Parathyroid adenoma (tissue), 2 donors: ENCODE measurements at regions not wholly inside any gene's neighbourhood (a gene's known extent, or its start where the extent isn't known, plus 50 kb on each side); places are given as distances from the start of the nearest gene placed in this dataset.

Experiments used
- H2AFZ ChIP-seq: fragments of 300-600 bp; sonication (generic); one replicate; pipeline ENCODE4 v1.7.0; 2017; ENCODE audit warnings: antibody characterized with exemption, mild to moderate bottlenecking
- H3K27ac ChIP-seq: fragments of 300-600 bp; sonication (generic); one replicate; pipeline ENCODE4 v1.7.0; 2017
- H3K27me3 ChIP-seq: fragments of 300-600 bp; sonication (generic); one replicate; pipeline ENCODE4 v1.7.0; 2017; ENCODE audit warnings: low read length; ENCODE audit not compliant: control insufficient read depth, insufficient read depth
- H3K36me3 ChIP-seq: fragments of 300-600 bp; sonication (generic); one replicate; pipeline ENCODE4 v1.7.0; 2017; ENCODE audit warnings: low read length; ENCODE audit not compliant: control insufficient read depth, insufficient read depth
- H3K4me1 ChIP-seq: fragments of 300-600 bp; sonication (generic); one replicate; pipeline ENCODE4 v1.7.0; 2017; ENCODE audit warnings: control low read depth
- H3K4me2 ChIP-seq: fragments of 300-600 bp; sonication (generic); one replicate; pipeline ENCODE4 v1.7.0; 2017; ENCODE audit warnings: low read length
- H3K4me3 ChIP-seq: fragments of 300-600 bp; sonication (generic); one replicate; pipeline ENCODE4 v1.7.0; 2017; ENCODE audit warnings: low read depth, low read length
- H3K79me2 ChIP-seq: fragments of 300-600 bp; sonication (generic); one replicate; pipeline ENCODE4 v1.7.0; 2017; ENCODE audit warnings: control low read depth
- H3K9ac ChIP-seq: fragments of 300-600 bp; sonication (generic); one replicate; pipeline ENCODE4 v1.7.0; 2017; ENCODE audit warnings: mild to moderate bottlenecking
- H3K9me3 ChIP-seq: fragments of 300-600 bp; sonication (generic); one replicate; pipeline ENCODE4 v1.7.0; 2017; ENCODE audit warnings: low read length; ENCODE audit not compliant: control insufficient read depth
- CTCF ChIP-seq: fragments of 300-600 bp; sonication (generic); IDR thresholded peaks from one replicate; pipeline ENCODE4 v1.7.0; 2017; ENCODE audit warnings: antibody characterized with exemption, mild to moderate bottlenecking
- donor health status: primary hyperparathyroidism.

- no peak for TF ChIP-seq CTCF
- Histone ChIP-seq H3K79me2 (no peaks in the 10 kb centered on the region), H3K4me3 (no peak overlapping the region), H3K9me3 (no peaks in the 10 kb centered on the region), H3K4me1 (no peaks in the 10 kb centered on the region), H3K36me3 (no peaks in the 10 kb centered on the region), H3K9ac (no peak overlapping the region), H2AFZ (no peak overlapping the region), H3K27ac (no peak overlapping the region), H3K27me3 (no peaks in the 10 kb centered on the region), H3K4me2 (no peak overlapping the region)
Observed at GRCh38 chr3:102691507-102691906, 256.7 kb downstream of the ZPLD1 start.

GRCh38 chr3:102699104-102699818 is 264.4 kb downstream of the ZPLD1 start:
- Histone ChIP-seq H3K9ac (no peak overlapping the region), H3K79me2 (no peaks in the 10 kb centered on the region), H3K36me3 (no peaks in the 10 kb centered on the region), H3K4me3 (no peak overlapping the region), H3K27ac (no peak overlapping the region), H3K9me3 (no peaks in the 10 kb centered on the region), H2AFZ (no peak overlapping the region), H3K4me1 (no peaks in the 10 kb centered on the region), H3K4me2 (no peak overlapping the region), H3K27me3 (no peaks in the 10 kb centered on the region)
- no peak for TF ChIP-seq CTCF

GRCh38 chr3:102699819-102700140 is 265.0 kb downstream of the ZPLD1 start:
- Histone ChIP-seq H3K27me3 (no peaks in the 10 kb centered on the region), H3K4me2 (no peak overlapping the region), H3K4me3 (no peak overlapping the region), H3K79me2 (no peaks in the 10 kb centered on the region), H3K27ac (no peak overlapping the region), H3K4me1 (no peaks in the 10 kb centered on the region), H3K9me3 (no peaks in the 10 kb centered on the region), H3K9ac (no peak overlapping the region), H2AFZ (no peak overlapping the region), H3K36me3 (no peaks in the 10 kb centered on the region)
- no peak for TF ChIP-seq CTCF

- no peaks in the 10 kb centered on the region for H3K27me3 ChIP-seq
- no peak overlapping the region for H3K27ac ChIP-seq
- H3K36me3 ChIP-seq, result no peaks in the 10 kb centered on the region
- H3K79me2 ChIP-seq, result no peaks in the 10 kb centered on the region
- H3K9me3 ChIP-seq, result no peaks in the 10 kb centered on the region
- no peak for TF ChIP-seq CTCF
- no peak overlapping the region for H2AFZ ChIP-seq
- no peak overlapping the region for H3K4me3 ChIP-seq
- H3K4me1 ChIP-seq, result no peaks in the 10 kb centered on the region
- H3K4me2 ChIP-seq, result no peak overlapping the region
- no peak overlapping the region for H3K9ac ChIP-seq
Observed at GRCh38 chr3:102712896-102713295, 278.1 kb downstream of the ZPLD1 start.

GRCh38 chr3:102714567-102714966 is 279.8 kb downstream of the ZPLD1 start:
- Histone ChIP-seq H3K4me2 (no peak overlapping the region), H2AFZ (no peak overlapping the region), H3K4me3 (no peak overlapping the region), H3K9me3 (no peaks in the 10 kb centered on the region), H3K4me1 (no peaks in the 10 kb centered on the region), H3K36me3 (no peaks in the 10 kb centered on the region), H3K27me3 (no peaks in the 10 kb centered on the region), H3K79me2 (no peaks in the 10 kb centered on the region), H3K9ac (no peak overlapping the region), H3K27ac (no peak overlapping the region)
- TF ChIP-seq CTCF, result no peak
